ENCODE measurements at regions not wholly inside any gene's neighbourhood (a gene's known extent, or its start where the extent isn't known, plus 50 kb on each side); places are given as distances from the start of the nearest gene placed in this dataset.

- no peaks in the 10 kb centered on the region for H3K9me2 ChIP-seq
- ChIA-PET CTCF (interaction anchor here (1.6 kb wide), 1 partner anchor 24 kb away, joined by 4 read pairs; no protein-coding TSS in a partner anchor), POLR2A (no interaction called here)
- TF ChIP-seq RCOR1 (IDR thresholded peaks at IDR 0.05; ENCODE audit: low read length) (no peak), FOSL2 (IDR thresholded peaks at IDR 0.05; ENCODE audit: borderline replicate concordance, low read depth) (no peak), ZBTB33 (IDR thresholded peaks at IDR 0.05; ENCODE audit: borderline replicate concordance, low read depth) (no peak), NFIC (IDR thresholded peaks at IDR 0.05; ENCODE audit: borderline replicate concordance) (no peak), RAD21 (IDR thresholded peaks at IDR 0.05; ENCODE audit: low read length) (no peak), NRF1 (IDR thresholded peaks at IDR 0.05; ENCODE audit: low read depth, low read length) (no peak)
- H3K9ac ChIP-seq = no peak overlapping the region
- H3K4me2 ChIP-seq = no peak overlapping the region
- H4K20me1 ChIP-seq (ENCODE audit: insufficient read depth) = no peaks in the 10 kb centered on the region
- no peak overlapping the region for H3K4me3 ChIP-seq (ENCODE audit: low read depth in 2 of 2, low read length in 1 of 2)
- H3K79me2 ChIP-seq (ENCODE audit: insufficient read depth) = no peaks in the 10 kb centered on the region
- no peaks in the 10 kb centered on the region for H3K27me3 ChIP-seq (ENCODE audit: insufficient read depth)
- H3K9me3 ChIP-seq = no peaks in the 10 kb centered on the region
- WGBS (ENCODE audit: low lambda C conversion rate) = 34% methylated on average over 3 of the region's 8 CpGs
- no peak for DNase-seq
- no peaks in the 10 kb centered on the region for H3F3A ChIP-seq (replicated peaks; ENCODE audit: insufficient read depth)
- H2AFZ ChIP-seq (ENCODE audit: low read depth) = no peak overlapping the region
- H3K27ac ChIP-seq (ENCODE audit: low read depth in 2 of 2, low read length in 1 of 2) = no peak overlapping the region
- no peaks in the 10 kb centered on the region for H3K4me1 ChIP-seq (ENCODE audit: control insufficient read depth in 1 of 2, insufficient read depth in 2 of 2, low read depth in 1 of 2, low read length in 1 of 2)
- H3K36me3 ChIP-seq (replicated peaks in 1 of 2; ENCODE audit: control insufficient read depth in 1 of 2, insufficient read depth in 2 of 2, low read length in 1 of 2) = no peaks in the 10 kb centered on the region
These were observed 264.8 kb upstream of the FSIP2 start for GRCh38 chr2:185473838-185474237.

GRCh38 chr2:185475914-185476313 is 262.7 kb upstream of the FSIP2 start:
- H3K27me3 ChIP-seq (ENCODE audit: insufficient read depth) = no peaks in the 10 kb centered on the region

More at GRCh38 chr2:185475914-185476313, 262.7 kb upstream of the FSIP2 start:
- TF ChIP-seq SMC3 (IDR thresholded peaks at IDR 0.05; ENCODE audit: low read depth, low read length) = no peak
- no peak for TF ChIP-seq IRF3 (IDR thresholded peaks at IDR 0.05; ENCODE audit: low read depth, low read length)
- no peak for TF ChIP-seq ZBTB33 (IDR thresholded peaks at IDR 0.05; ENCODE audit: borderline replicate concordance, low read depth)
- no peak for TF ChIP-seq MXI1 (IDR thresholded peaks at IDR 0.05; ENCODE audit: low read depth, low read length)
- TF ChIP-seq FOXJ3 (CRISPR knock-in tag; IDR thresholded peaks at IDR 0.05) = no peak
- TF ChIP-seq NFIC (IDR thresholded peaks at IDR 0.05; ENCODE audit: borderline replicate concordance) = no peak
- Histone ChIP-seq H3K79me2 (ENCODE audit: insufficient read depth) (no peaks in the 10 kb centered on the region), H3K4me1 (ENCODE audit: control insufficient read depth in 1 of 2, insufficient read depth in 2 of 2, low read depth in 1 of 2, low read length in 1 of 2) (no peaks in the 10 kb centered on the region), H3K4me3 (ENCODE audit: low read depth in 2 of 2, low read length in 1 of 2) (no peak overlapping the region), H3K9me2 (no peaks in the 10 kb centered on the region), H3K27ac (ENCODE audit: low read depth in 2 of 2, low read length in 1 of 2) (no peak overlapping the region), H3K4me2 (no peak overlapping the region), H3F3A (replicated peaks; ENCODE audit: insufficient read depth) (no peaks in the 10 kb centered on the region), H3K36me3 (replicated peaks in 1 of 2; ENCODE audit: control insufficient read depth in 1 of 2, insufficient read depth in 2 of 2, low read length in 1 of 2) (no peaks in the 10 kb centered on the region), H3K9me3 (no peaks in the 10 kb centered on the region), H3K9ac (no peak overlapping the region), H4K20me1 (ENCODE audit: insufficient read depth) (no peaks in the 10 kb centered on the region), H2AFZ (ENCODE audit: low read depth) (no peak overlapping the region)
- POLR2A ChIA-PET = no interaction called here
- CTCF ChIA-PET = no interaction called here
- DNase-seq = no peak
- 36% methylated on average over 1 of the region's 1 CpG for WGBS (ENCODE audit: low lambda C conversion rate)
